NCI-H526 (cell line): ENCODE measurements at regions not wholly inside any gene's neighbourhood (a gene's known extent, or its start where the extent isn't known, plus 50 kb on each side); places are given as distances from the start of the nearest gene placed in this dataset.
"Not testable (repeated sequence)": the region's sequence is repeated elsewhere in the genome, so short reads cannot be mapped to it uniquely, and the experiment has no call there.

Source experiments
- DNase-seq, 2 experiments: peaks; one replicate each; lab custom pipeline; 2025; lab: John Stamatoyannopoulos, UW

- no peak for DNase-seq
These were observed 201.0 kb downstream of the CYRIA start for GRCh38 chr2:16464641-16465040.

GRCh38 chr2:16462958-16463357 is 202.7 kb downstream of the CYRIA start:
- DNase-seq: no peak

GRCh38 chr2:16461672-16462071 is 204.0 kb downstream of the CYRIA start:
- DNase-seq: no peak

- no peak for DNase-seq
These were observed 206.0 kb downstream of the CYRIA start for GRCh38 chr2:16459606-16460005.

- DNase-seq: no peak
These were observed 211.0 kb downstream of the CYRIA start for GRCh38 chr2:16454621-16455020.

- DNase-seq: no peak
These were observed 213.5 kb downstream of the CYRIA start for GRCh38 chr2:16452123-16452522.

- DNase-seq: no peak
These were observed 218.9 kb downstream of the CYRIA start for GRCh38 chr2:16446706-16447105.

- DNase-seq: peak in 1 of 2 experiments; percentile 81
These were observed 222.7 kb downstream of the CYRIA start for GRCh38 chr2:16442971-16443370.

GRCh38 chr2:16441431-16441830 is 224.2 kb downstream of the CYRIA start:
- DNase-seq: no peak

GRCh38 chr2:16440898-16441297 is 224.7 kb downstream of the CYRIA start:
- DNase-seq: no peak

GRCh38 chr2:16438613-16439321 is 226.9 kb downstream of the CYRIA start:
- DNase-seq: no peak

- DNase-seq: no peak
These were observed 228.4 kb downstream of the CYRIA start for GRCh38 chr2:16437189-16437588.

- DNase-seq: no peak
These were observed 231.2 kb downstream of the CYRIA start for GRCh38 chr2:16434393-16434792.

- no peak for DNase-seq
These were observed 234.8 kb downstream of the CYRIA start for GRCh38 chr2:16430846-16431245.

GRCh38 chr2:16429431-16430145 is 236.0 kb downstream of the CYRIA start:
- peak; percentile 79 for DNase-seq

- DNase-seq: no peak
These were observed 236.6 kb downstream of the CYRIA start for GRCh38 chr2:16429002-16429401.

- DNase-seq: peak in 1 of 2 experiments; percentile 67
These were observed 239.9 kb downstream of the CYRIA start for GRCh38 chr2:16425462-16426336.

GRCh38 chr2:16420421-16420820 is 245.2 kb downstream of the CYRIA start:
- DNase-seq: no peak

GRCh38 chr2:16417726-16418125 is 247.9 kb downstream of the CYRIA start:
- peak; percentile 78 to 80 for DNase-seq

GRCh38 chr2:16416651-16417050 is 249.0 kb downstream of the CYRIA start:
- DNase-seq: no peak

GRCh38 chr2:16415861-16416260 is 249.8 kb downstream of the CYRIA start:
- DNase-seq: not testable (repeated sequence)

- no peak for DNase-seq
These were observed 251.7 kb downstream of the CYRIA start for GRCh38 chr2:16413947-16414346.

GRCh38 chr2:16413285-16413684 is 252.3 kb downstream of the CYRIA start:
- DNase-seq: no peak
